HEK293T (cell line): ENCODE measurements at regions not wholly inside any gene's neighbourhood (a gene's known extent, or its start where the extent isn't known, plus 50 kb on each side); places are given as distances from the start of the nearest gene placed in this dataset.

Experiments used
- CTCF ChIA-PET: fragments of 350-600 bp; formaldehyde crosslinking; extraction: SDS; loops from one replicate; lab custom pipeline; 2021; ENCODE audit warnings: antibody characterized with exemption, inconsistent platforms; lab: Yijun Ruan, JAX
- POLR2A ChIA-PET: fragments of 350-600 bp; formaldehyde crosslinking; extraction: SDS; loops from one replicate; lab custom pipeline; 2020; ENCODE audit warnings: antibody characterized with exemption, inconsistent platforms; lab: Yijun Ruan, JAX
- DNase-seq: peaks from one replicate; pipeline ENCODE4 v3.0.0; 2012; ENCODE audit warnings: mixed read lengths; ENCODE audit errors: extremely low spot score
- ARNT ChIP-seq: fragments of 450-650 bp; IDR thresholded peaks from 2 replicates; pipeline ENCODE4 v1.6.1; 2017; ENCODE audit warnings: mild to moderate bottlenecking
- BHLHE40 ChIP-seq: fragments of 450-650 bp; IDR thresholded peaks from 2 replicates; pipeline ENCODE4 v1.6.1; 2016; ENCODE audit warnings: mild to moderate bottlenecking, moderate library complexity, borderline replicate concordance
- CTBP1 ChIP-seq: fragments of 450-650 bp; IDR thresholded peaks from 2 replicates; pipeline ENCODE4 v1.6.1; 2016; ENCODE audit warnings: borderline replicate concordance
- ELF4 ChIP-seq: fragments of 450-650 bp; IDR thresholded peaks from 2 replicates; pipeline ENCODE4 v1.6.1; 2017; ENCODE audit warnings: antibody characterized with exemption
- FOXA1 ChIP-seq: fragments of 450-650 bp; IDR thresholded peaks from 2 replicates; pipeline ENCODE4 v1.6.1; 2016; ENCODE audit warnings: mild to moderate bottlenecking
- FOXK2 ChIP-seq: fragments of 450-650 bp; IDR thresholded peaks from 2 replicates; pipeline ENCODE4 v1.6.1; 2016; ENCODE audit warnings: mild to moderate bottlenecking
- FOXM1 ChIP-seq: fragments of 450-650 bp; IDR thresholded peaks from 2 replicates; pipeline ENCODE4 v1.6.1; 2017; ENCODE audit warnings: mild to moderate bottlenecking, borderline replicate concordance
- HDGF ChIP-seq: fragments of 450-650 bp; IDR thresholded peaks from 2 replicates; pipeline ENCODE4 v1.6.1; 2017; ENCODE audit warnings: antibody characterized with exemption, borderline replicate concordance
- L3MBTL2 ChIP-seq: fragments of 450-650 bp; conservative IDR thresholded peaks from 2 replicates; pipeline ENCODE4 v1.6.1; 2016; ENCODE audit warnings: mild to moderate bottlenecking
- LEF1 ChIP-seq: fragments of 450-650 bp; IDR thresholded peaks from 2 replicates; pipeline ENCODE4 v1.6.1; 2017; ENCODE audit warnings: mild to moderate bottlenecking, borderline replicate concordance
- NFRKB ChIP-seq: fragments of 450-650 bp; IDR thresholded peaks from 2 replicates; pipeline ENCODE4 v1.6.1; 2016; ENCODE audit warnings: mild to moderate bottlenecking, moderate library complexity
- PKNOX1 ChIP-seq: fragments of 450-650 bp; IDR thresholded peaks from 2 replicates; pipeline ENCODE4 v1.6.1; 2016
- SP1 ChIP-seq: fragments of 450-650 bp; IDR thresholded peaks from 2 replicates; pipeline ENCODE4 v1.6.1; 2017
- SUZ12 ChIP-seq: fragments of 450-650 bp; IDR thresholded peaks from 2 replicates; pipeline ENCODE4 v1.6.1; 2016; ENCODE audit warnings: mild to moderate bottlenecking
- TARDBP ChIP-seq: fragments of 450-650 bp; IDR thresholded peaks from 2 replicates; pipeline ENCODE4 v1.6.1; 2016
- ZNF384 ChIP-seq: fragments of 450-650 bp; IDR thresholded peaks from 2 replicates; pipeline ENCODE4 v1.6.1; 2016

GRCh38 chr17:77769215-77769614 lies 189.3 kb upstream of the TNRC6C start:
- TF ChIP-seq SUZ12 = no peak
- no peak for TF ChIP-seq ZNF384
- TF ChIP-seq FOXA1 = no peak
- no peak for TF ChIP-seq ELF4
- no peak for TF ChIP-seq L3MBTL2
- no peak for TF ChIP-seq FOXK2

GRCh38 chr17:77769762-77770161 lies 188.7 kb upstream of the TNRC6C start:
- POLR2A ChIA-PET = no interaction called here
- CTCF ChIA-PET = interaction anchor here (0.7 to 1.2 kb wide), 2 partner anchors 117 to 249 kb away, joined by 3 to 4 read pairs; no protein-coding TSS in a partner anchor
- no peak for DNase-seq

More at GRCh38 chr17:77769215-77769614, 189.3 kb upstream of the TNRC6C start:
- ChIA-PET POLR2A (interaction anchor here (1.3 kb wide), 1 partner anchor 189 kb away, joined by 4 read pairs; the partner anchor contains the start of gene TNRC6C), CTCF (interaction anchor here (1.0 to 1.2 kb wide), 2 partner anchors 226 to 250 kb away, joined by 4 read pairs; no protein-coding TSS in a partner anchor)
- no peak for DNase-seq

GRCh38 chr17:77770331-77771105 lies 188.0 kb upstream of the TNRC6C start:
- CTCF ChIA-PET = interaction anchor here (0.7 kb wide), 1 partner anchor 116 kb away, joined by 3 read pairs; no protein-coding TSS in a partner anchor
- DNase-seq = no peak
- POLR2A ChIA-PET = no interaction called here
- no peak for TF ChIP-seq ELF4

More at GRCh38 chr17:77769762-77770161, 188.7 kb upstream of the TNRC6C start:
- TF ChIP-seq LEF1 = no peak
- no peak for TF ChIP-seq ELF4
- no peak for TF ChIP-seq FOXM1
- TF ChIP-seq ZNF384 = no peak
- TF ChIP-seq SP1 = no peak
- no peak for TF ChIP-seq PKNOX1
- no peak for TF ChIP-seq HDGF
- no peak for TF ChIP-seq NFRKB
- TF ChIP-seq BHLHE40 = no peak

GRCh38 chr17:77771145-77771544 lies 187.4 kb upstream of the TNRC6C start:
- ChIA-PET CTCF (no interaction called here), POLR2A (no interaction called here)
- TF ChIP-seq PKNOX1 (no peak), HDGF (no peak), SUZ12 (no peak), FOXK2 (no peak), SP1 (no peak), TARDBP (no peak), ARNT (no peak), ZNF384 (no peak), BHLHE40 (no peak), FOXM1 (no peak), FOXA1 (no peak)
- no peak for DNase-seq

- ChIA-PET POLR2A (interaction anchor here (1.3 kb wide), 1 partner anchor 187 kb away, joined by 4 read pairs; the partner anchor contains the start of gene TNRC6C), CTCF (no interaction called here)
- no peak for TF ChIP-seq ELF4
- TF ChIP-seq HDGF = no peak
- no peak for TF ChIP-seq FOXA1
- no peak for TF ChIP-seq ARNT
- no peak for TF ChIP-seq CTBP1
- no peak for TF ChIP-seq SP1
- no peak for TF ChIP-seq SUZ12
- TF ChIP-seq LEF1 = no peak
- TF ChIP-seq NFRKB = no peak
- TF ChIP-seq L3MBTL2 = no peak
- no peak for TF ChIP-seq PKNOX1
- no peak for TF ChIP-seq BHLHE40
- no peak for TF ChIP-seq FOXM1
- no peak for TF ChIP-seq FOXK2
- no peak for DNase-seq
Observed at GRCh38 chr17:77771587-77771986, 186.9 kb upstream of the TNRC6C start.

GRCh38 chr17:77771998-77772397 lies 186.5 kb upstream of the TNRC6C start:
- ChIA-PET POLR2A (interaction anchor here (1.3 kb wide), 1 partner anchor 186 kb away, joined by 4 read pairs; the partner anchor contains the start of gene TNRC6C), CTCF (no interaction called here)
- TF ChIP-seq SP1 = no peak
- TF ChIP-seq L3MBTL2 = no peak
- no peak for TF ChIP-seq BHLHE40
- TF ChIP-seq LEF1 = no peak
- no peak for TF ChIP-seq PKNOX1
- TF ChIP-seq CTBP1 = no peak
- TF ChIP-seq FOXK2 = no peak
- no peak for TF ChIP-seq TARDBP
- no peak for TF ChIP-seq ARNT
- no peak for TF ChIP-seq NFRKB
- TF ChIP-seq FOXA1 = no peak
- no peak for TF ChIP-seq ELF4
- TF ChIP-seq FOXM1 = no peak
- TF ChIP-seq ZNF384 = no peak
- TF ChIP-seq SUZ12 = no peak
- DNase-seq = no peak
